ENCODE measurements at regions not wholly inside any gene's neighbourhood (a gene's known extent, or its start where the extent isn't known, plus 50 kb on each side); places are given as distances from the start of the nearest gene placed in this dataset.

DNA sequence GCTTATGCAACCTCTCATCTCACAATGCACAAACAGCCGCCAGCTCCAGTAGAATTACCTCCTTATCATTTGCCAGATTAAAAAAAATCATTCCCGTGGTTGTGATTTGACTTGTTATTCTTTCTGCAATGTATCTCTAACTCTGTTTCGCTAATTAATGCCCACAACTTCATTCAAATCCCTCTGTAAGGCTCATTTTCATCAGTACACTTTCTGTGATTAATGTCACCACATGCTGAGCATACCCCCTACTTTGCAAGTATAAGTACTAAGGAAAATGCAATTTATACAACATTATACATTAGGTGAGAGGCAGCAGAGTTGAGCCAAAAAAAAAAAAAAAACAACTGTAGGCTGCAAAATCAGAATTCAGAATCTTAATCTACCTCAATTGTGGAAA is 166.0 kb downstream of the FSCB start (continued):
- TF ChIP-seq NANOG (IDR thresholded peaks at IDR 0.05; ENCODE audit: borderline replicate concordance) = no peak
- TF ChIP-seq, protein P1, sequence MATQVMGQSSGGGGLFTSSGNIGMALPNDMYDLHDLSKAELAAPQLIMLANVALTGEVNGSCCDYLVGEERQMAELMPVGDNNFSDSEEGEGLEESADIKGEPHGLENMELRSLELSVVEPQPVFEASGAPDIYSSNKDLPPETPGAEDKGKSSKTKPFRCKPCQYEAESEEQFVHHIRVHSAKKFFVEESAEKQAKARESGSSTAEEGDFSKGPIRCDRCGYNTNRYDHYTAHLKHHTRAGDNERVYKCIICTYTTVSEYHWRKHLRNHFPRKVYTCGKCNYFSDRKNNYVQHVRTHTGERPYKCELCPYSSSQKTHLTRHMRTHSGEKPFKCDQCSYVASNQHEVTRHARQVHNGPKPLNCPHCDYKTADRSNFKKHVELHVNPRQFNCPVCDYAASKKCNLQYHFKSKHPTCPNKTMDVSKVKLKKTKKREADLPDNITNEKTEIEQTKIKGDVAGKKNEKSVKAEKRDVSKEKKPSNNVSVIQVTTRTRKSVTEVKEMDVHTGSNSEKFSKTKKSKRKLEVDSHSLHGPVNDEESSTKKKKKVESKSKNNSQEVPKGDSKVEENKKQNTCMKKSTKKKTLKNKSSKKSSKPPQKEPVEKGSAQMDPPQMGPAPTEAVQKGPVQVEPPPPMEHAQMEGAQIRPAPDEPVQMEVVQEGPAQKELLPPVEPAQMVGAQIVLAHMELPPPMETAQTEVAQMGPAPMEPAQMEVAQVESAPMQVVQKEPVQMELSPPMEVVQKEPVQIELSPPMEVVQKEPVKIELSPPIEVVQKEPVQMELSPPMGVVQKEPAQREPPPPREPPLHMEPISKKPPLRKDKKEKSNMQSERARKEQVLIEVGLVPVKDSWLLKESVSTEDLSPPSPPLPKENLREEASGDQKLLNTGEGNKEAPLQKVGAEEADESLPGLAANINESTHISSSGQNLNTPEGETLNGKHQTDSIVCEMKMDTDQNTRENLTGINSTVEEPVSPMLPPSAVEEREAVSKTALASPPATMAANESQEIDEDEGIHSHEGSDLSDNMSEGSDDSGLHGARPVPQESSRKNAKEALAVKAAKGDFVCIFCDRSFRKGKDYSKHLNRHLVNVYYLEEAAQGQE (IDR thresholded peaks at IDR 0.05; ENCODE audit: unreplicated experiment) = no peak

GRCh38 chr14:44339862-44340261 is 167.2 kb downstream of the FSCB start:
- H3K27ac ChIP-seq (ENCODE audit: low read depth) = no peak overlapping the region
- no peaks in the 10 kb centered on the region for H3K79me2 ChIP-seq (replicated peaks; ENCODE audit: insufficient read depth)
- H3K4me2 ChIP-seq = no peak overlapping the region
- no peaks in the 10 kb centered on the region for H3K36me3 Mint-ChIP-seq (ENCODE audit: low read depth)
- no peak overlapping the region for H3K4me3 Mint-ChIP-seq
- no peak for DNase-seq (ENCODE audit: low spot score)
- no peaks in the 10 kb centered on the region for H3K27me3 Mint-ChIP-seq (ENCODE audit: insufficient read depth, low read depth, poor library complexity)
- H3K4me1 Mint-ChIP-seq = peaks cover 5% of the 10 kb centered on the region; the same call in 2 of the 3 replicates
- no peak overlapping the region for H3K4me3 ChIP-seq
- no peaks in the 10 kb centered on the region for H3K4me1 ChIP-seq (ENCODE audit: insufficient read depth)
- H3K36me3 ChIP-seq (ENCODE audit: insufficient read depth) = no peaks in the 10 kb centered on the region
- H2AFZ ChIP-seq = no peak overlapping the region
- no peak overlapping the region for H3K27ac Mint-ChIP-seq
- H3K9me2 ChIP-seq (ENCODE audit: insufficient read depth) = no peaks in the 10 kb centered on the region
- no peaks in the 10 kb centered on the region for H3K9me3 Mint-ChIP-seq
- no peaks in the 10 kb centered on the region for H3K27me3 ChIP-seq (ENCODE audit: insufficient read depth)
- H4K20me1 ChIP-seq (replicated peaks; ENCODE audit: insufficient read depth) = no peaks in the 10 kb centered on the region
- H3F3A ChIP-seq (replicated peaks; ENCODE audit: low read depth) = no peaks in the 10 kb centered on the region
- no peak for ATAC-seq
- no peak for TF ChIP-seq EZH2 (IDR thresholded peaks at IDR 0.05; ENCODE audit: low read depth, unreplicated experiment)
- no peak for TF ChIP-seq NANOG (IDR thresholded peaks at IDR 0.05; ENCODE audit: borderline replicate concordance)
- TF ChIP-seq ZNF331 (CRISPR knock-in tag; IDR thresholded peaks at IDR 0.05; ENCODE audit: low read depth) = no peak
- TF ChIP-seq EZH2phosphoT487 (IDR thresholded peaks at IDR 0.05; ENCODE audit: unreplicated experiment) = no peak
- TF ChIP-seq JUNB (IDR thresholded peaks at IDR 0.05; ENCODE audit: unreplicated experiment) = no peak
- no peak for TF ChIP-seq CTCF (conservative IDR thresholded peaks at IDR 0.05; ENCODE audit: low read depth in 2 of 2)
- TF ChIP-seq, protein P1 (IDR thresholded peaks at IDR 0.05; ENCODE audit: unreplicated experiment) = no peak
- TF ChIP-seq POLR2AphosphoS5 (IDR thresholded peaks at IDR 0.05; ENCODE audit: low read depth) = no peak
- TF ChIP-seq CREB1 (CRISPR knock-in tag; IDR thresholded peaks at IDR 0.05; ENCODE audit: low read depth) = no peak
- TF ChIP-seq ZNF114 (CRISPR knock-in tag; IDR thresholded peaks at IDR 0.05) = no peak

All from GM23338 (cell line).